KG1 (cell line): ENCODE measurements at regions not wholly inside any gene's neighbourhood (a gene's known extent, or its start where the extent isn't known, plus 50 kb on each side); places are given as distances from the start of the nearest gene placed in this dataset.

Experiments used
- DNase-seq: peaks from one replicate; lab custom pipeline; 2025; lab: John Stamatoyannopoulos, UW

GRCh38 chr15:70279096-70279495, 181.4 kb upstream of the TLE3 start:
- DNase-seq, result no peak

GRCh38 chr15:70278644-70279043, 180.9 kb upstream of the TLE3 start:
- no peak for DNase-seq

- DNase-seq, result no peak
Measured at GRCh38 chr15:70277556-70277955, 179.8 kb upstream of the TLE3 start.

- DNase-seq, result no peak
Measured at GRCh38 chr15:70276401-70276800, 178.7 kb upstream of the TLE3 start.

GRCh38 chr15:70275461-70276138, 177.9 kb upstream of the TLE3 start:
- no peak for DNase-seq

- DNase-seq, result no peak
Measured at GRCh38 chr15:70274908-70275307, 177.2 kb upstream of the TLE3 start.

- no peak for DNase-seq
Measured at GRCh38 chr15:70274255-70274880, 176.7 kb upstream of the TLE3 start.

- no peak for DNase-seq
Measured at GRCh38 chr15:70273808-70274207, 176.1 kb upstream of the TLE3 start.

- DNase-seq, result no peak
Measured at GRCh38 chr15:70272565-70273355, 175.0 kb upstream of the TLE3 start.

GRCh38 chr15:70271422-70272088, 173.8 kb upstream of the TLE3 start:
- DNase-seq, result no peak

- no peak for DNase-seq
Measured at GRCh38 chr15:70270752-70271111, 173.0 kb upstream of the TLE3 start.

- DNase-seq, result peak; percentile 55
Measured at GRCh38 chr15:70269991-70270751, 172.5 kb upstream of the TLE3 start.

- no peak for DNase-seq
Measured at GRCh38 chr15:70269311-70269911, 171.7 kb upstream of the TLE3 start.

GRCh38 chr15:70268698-70269251, 171.1 kb upstream of the TLE3 start:
- no peak for DNase-seq

- DNase-seq, result no peak
Measured at GRCh38 chr15:70267879-70268278, 170.2 kb upstream of the TLE3 start.

- no peak for DNase-seq
Measured at GRCh38 chr15:70267306-70267705, 169.6 kb upstream of the TLE3 start.

- DNase-seq, result peak; percentile 58
Measured at GRCh38 chr15:70266412-70267121, 168.8 kb upstream of the TLE3 start.

GRCh38 chr15:70265986-70266385, 168.3 kb upstream of the TLE3 start:
- DNase-seq, result no peak

GRCh38 chr15:70265466-70265978, 167.8 kb upstream of the TLE3 start:
- DNase-seq, result no peak

- no peak for DNase-seq
Measured at GRCh38 chr15:70264738-70265465, 167.2 kb upstream of the TLE3 start.
